MM.1S (cell line): ENCODE measurements at regions not wholly inside any gene's neighbourhood (a gene's known extent, or its start where the extent isn't known, plus 50 kb on each side); places are given as distances from the start of the nearest gene placed in this dataset.

Experiments used
- DNase-seq: peaks from one replicate; pipeline ENCODE4 v3.0.0-alpha.2; 2015
- H2AFZ ChIP-seq: fragments of 300-600 bp; sonication (generic); 2 replicates; pipeline ENCODE4 v1.6.0; 2016; ENCODE audit warnings: antibody characterized with exemption, low read length
- H3F3A ChIP-seq: fragments of 300-600 bp; sonication (generic); 2 replicates; pipeline ENCODE4 v1.6.1; 2016; ENCODE audit warnings: mild to moderate bottlenecking, antibody characterized with exemption, low read length, moderate library complexity, mixed read lengths; ENCODE audit not compliant: insufficient read depth
- H3K27ac ChIP-seq: fragments of 300-600 bp; sonication (generic); 2 replicates; pipeline ENCODE4 v1.5.1; 2016; ENCODE audit warnings: mild to moderate bottlenecking, low read length
- H3K27me3 ChIP-seq: fragments of 300-600 bp; sonication (generic); replicated peaks from 2 replicates; pipeline ENCODE4 v1.6.0; 2016; ENCODE audit warnings: low read length; ENCODE audit not compliant: insufficient read depth
- H3K36me3 ChIP-seq: fragments of 300-600 bp; sonication (generic); replicated peaks from 2 replicates; pipeline ENCODE4 v1.6.1; 2016; ENCODE audit warnings: mild to moderate bottlenecking, low read length, mixed read lengths; ENCODE audit not compliant: insufficient read depth
- H3K4me1 ChIP-seq: fragments of 300-600 bp; sonication (generic); 2 replicates; pipeline ENCODE4 v1.6.1; 2016; ENCODE audit warnings: low read length, mixed read lengths
- H3K4me2 ChIP-seq: fragments of 300-600 bp; sonication (generic); 2 replicates; pipeline ENCODE4 v1.6.0; 2016; ENCODE audit warnings: low read depth, low read length
- H3K4me3 ChIP-seq: fragments of 300-600 bp; sonication (generic); 2 replicates; pipeline ENCODE4 v1.5.1; 2016; ENCODE audit warnings: low read length, mixed read lengths
- H3K79me2 ChIP-seq: fragments of 300-600 bp; sonication (generic); 2 replicates; pipeline ENCODE4 v1.6.1; 2016; ENCODE audit warnings: mixed run types, low read length, mixed read lengths
- H3K9ac ChIP-seq: fragments of 300-600 bp; sonication (generic); 2 replicates; pipeline ENCODE4 v1.6.1; 2016; ENCODE audit warnings: low read length, mixed read lengths
- H3K9me2 ChIP-seq: fragments of 300-600 bp; sonication (generic); replicated peaks from 2 replicates; pipeline ENCODE4 v1.6.1; 2016; ENCODE audit warnings: mild to moderate bottlenecking, low read length, mixed read lengths; ENCODE audit not compliant: insufficient read depth
- H3K9me3 ChIP-seq: fragments of 300-600 bp; sonication (generic); replicated peaks from 2 replicates; pipeline ENCODE4 v1.6.1; 2016; ENCODE audit warnings: mild to moderate bottlenecking, low read length, mixed read lengths; ENCODE audit not compliant: insufficient read depth
- H4K20me1 ChIP-seq: fragments of 300-600 bp; sonication (generic); 2 replicates; pipeline ENCODE4 v1.6.1; 2016; ENCODE audit warnings: mild to moderate bottlenecking, low read length, moderate library complexity, mixed read lengths; ENCODE audit not compliant: insufficient read depth
- CTCF ChIP-seq: fragments of 300-600 bp; sonication (generic); IDR thresholded peaks from 2 replicates; pipeline ENCODE4 v1.5.1; 2016; ENCODE audit warnings: antibody characterized with exemption, low read length, mixed read lengths
- EZH2 ChIP-seq: fragments of 300-600 bp; sonication (generic); optimal IDR thresholded peaks from 2 replicates; pipeline ENCODE3; 2017; ENCODE audit warnings: low read depth, mild to moderate bottlenecking, antibody characterized with exemption, low read length, mixed read lengths
- EZH2phosphoT487 ChIP-seq: fragments of 300-600 bp; sonication (generic); IDR thresholded peaks from 2 replicates; pipeline ENCODE4 v1.6.1; 2018; ENCODE audit warnings: antibody characterized with exemption, low read length

- Histone ChIP-seq H3K9me3 (no peaks in the 10 kb centered on the region), H3K27ac (no peak overlapping the region), H2AFZ (no peak overlapping the region), H3F3A (0 out of 2 replicates have a peak, but pooled peaks cover 5% of the 10 kb centered on the region), H3K9ac (no peak overlapping the region), H3K4me2 (no peak overlapping the region), H3K4me1 (peaks cover 7% of the 10 kb centered on the region), H3K36me3 (no peaks in the 10 kb centered on the region), H3K79me2 (no peaks in the 10 kb centered on the region), H3K9me2 (no peaks in the 10 kb centered on the region), H3K27me3 (no peaks in the 10 kb centered on the region), H3K4me3 (no peak overlapping the region), H4K20me1 (no peaks in the 10 kb centered on the region)
- DNase-seq = no peak
- no peak for TF ChIP-seq CTCF
- no peak for TF ChIP-seq EZH2
- TF ChIP-seq EZH2phosphoT487 = no peak
Observed at GRCh38 chr1:82400521-82400920, 599.8 kb downstream of the ADGRL2 start.

DNA sequence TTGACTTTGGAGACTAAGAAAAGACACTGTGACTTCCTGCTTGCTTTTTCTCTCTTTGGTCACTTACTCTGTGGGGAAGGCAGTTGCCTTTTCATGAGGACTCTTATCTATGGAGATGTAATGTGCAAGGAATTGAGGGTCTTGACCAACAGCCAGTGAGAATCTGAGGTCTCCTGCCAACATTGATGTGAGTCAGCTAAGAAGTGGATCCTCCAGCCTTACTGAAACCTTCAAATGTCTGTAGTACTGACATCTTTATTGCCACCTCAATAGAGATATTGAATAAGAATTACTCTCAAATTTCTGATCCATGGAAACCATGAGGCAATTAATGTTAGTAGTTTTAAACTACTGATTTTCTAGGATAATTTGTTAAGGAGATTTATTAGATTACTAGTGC lies 598.4 kb downstream of the ADGRL2 start:
- no peaks in the 10 kb centered on the region for H3K79me2 ChIP-seq
- H3K4me3 ChIP-seq = no peak overlapping the region
- no peak for TF ChIP-seq EZH2phosphoT487
- TF ChIP-seq CTCF = no peak
- no peak for TF ChIP-seq EZH2
- no peak overlapping the region for H3K4me2 ChIP-seq
- peaks cover 11% of the 10 kb centered on the region for H3K4me1 ChIP-seq
- 0 out of 2 replicates have a peak, but pooled peaks cover 11% of the 10 kb centered on the region for H3F3A ChIP-seq
- H2AFZ ChIP-seq = no peak overlapping the region
- no peaks in the 10 kb centered on the region for H4K20me1 ChIP-seq
- no peak overlapping the region for H3K27ac ChIP-seq
- H3K9me2 ChIP-seq = no peaks in the 10 kb centered on the region
- H3K9me3 ChIP-seq = no peaks in the 10 kb centered on the region
- no peak overlapping the region for H3K9ac ChIP-seq
- H3K27me3 ChIP-seq = no peaks in the 10 kb centered on the region
- H3K36me3 ChIP-seq = no peaks in the 10 kb centered on the region
- no peak for DNase-seq

DNA sequence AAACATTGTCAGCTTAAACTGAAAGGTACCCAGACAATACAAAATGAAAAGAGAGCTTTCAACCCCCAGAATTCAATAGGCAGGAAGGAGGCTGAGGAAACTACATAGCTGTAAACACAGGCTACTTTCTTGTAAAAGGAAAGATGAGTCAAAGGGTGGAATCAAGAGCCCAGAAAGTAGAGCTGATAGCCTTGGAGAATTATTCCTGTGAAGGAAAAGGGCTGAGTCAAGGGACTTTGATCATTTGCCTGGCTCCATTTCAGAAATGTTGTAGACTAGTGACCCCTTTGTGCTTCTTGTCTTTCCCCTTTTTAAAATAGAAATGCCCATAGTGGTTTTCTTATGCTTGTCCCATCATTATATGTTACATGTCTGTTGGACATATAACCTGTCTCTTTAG lies 597.6 kb downstream of the ADGRL2 start:
- TF ChIP-seq EZH2 = no peak
- TF ChIP-seq EZH2phosphoT487 = no peak
- TF ChIP-seq CTCF = no peak
- H2AFZ ChIP-seq = no peak overlapping the region
- H3K4me2 ChIP-seq = no peak overlapping the region
- no peaks in the 10 kb centered on the region for H3K27me3 ChIP-seq
- no peak overlapping the region for H3K4me3 ChIP-seq
- H3K36me3 ChIP-seq = no peaks in the 10 kb centered on the region
- H3K9ac ChIP-seq = no peak overlapping the region
- H3K9me2 ChIP-seq = no peaks in the 10 kb centered on the region
- no peaks in the 10 kb centered on the region for H3K79me2 ChIP-seq
- peaks cover 11% of the 10 kb centered on the region for H3K4me1 ChIP-seq
- DNase-seq = no peak
- H3K9me3 ChIP-seq = no peaks in the 10 kb centered on the region
- H4K20me1 ChIP-seq = no peaks in the 10 kb centered on the region
- 0 out of 2 replicates have a peak, but pooled peaks cover 11% of the 10 kb centered on the region for H3F3A ChIP-seq
- H3K27ac ChIP-seq = no peak overlapping the region
